ENCODE measurements at regions not wholly inside any gene's neighbourhood (a gene's known extent, or its start where the extent isn't known, plus 50 kb on each side); places are given as distances from the start of the nearest gene placed in this dataset.

DNA sequence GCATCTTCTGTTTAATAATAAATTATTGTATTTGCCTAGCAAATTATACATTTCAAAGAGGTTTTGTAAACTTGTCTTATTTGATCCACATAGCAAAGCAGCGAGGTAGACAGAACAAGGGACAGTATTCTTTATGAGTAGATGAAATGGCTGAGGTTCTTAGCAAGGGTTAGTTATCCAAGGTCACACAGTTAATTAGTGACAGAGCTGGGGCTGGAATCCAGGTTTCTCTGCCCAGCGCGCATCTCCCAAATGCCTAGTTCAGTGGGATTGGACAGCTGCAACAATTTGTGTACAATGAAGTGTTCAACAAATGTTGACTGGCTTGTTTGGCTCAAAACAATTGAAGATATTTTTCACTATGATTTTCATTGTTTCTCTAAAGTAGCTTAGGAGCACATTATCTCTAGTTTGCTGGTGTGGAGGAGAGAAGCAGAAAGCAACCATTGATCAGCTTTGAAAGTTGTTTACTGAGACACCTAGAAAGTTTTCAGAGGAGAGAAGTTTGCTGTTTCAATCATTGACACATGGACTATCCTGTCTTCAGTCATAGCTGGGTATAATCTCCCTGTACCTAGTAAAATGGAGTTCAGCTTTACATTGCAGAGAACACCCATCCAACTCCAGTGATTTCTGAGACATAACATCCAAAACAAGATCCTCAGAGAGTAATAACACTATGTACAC is 270.6 kb downstream of the FAT3 start:
- TF ChIP-seq, protein P1, sequence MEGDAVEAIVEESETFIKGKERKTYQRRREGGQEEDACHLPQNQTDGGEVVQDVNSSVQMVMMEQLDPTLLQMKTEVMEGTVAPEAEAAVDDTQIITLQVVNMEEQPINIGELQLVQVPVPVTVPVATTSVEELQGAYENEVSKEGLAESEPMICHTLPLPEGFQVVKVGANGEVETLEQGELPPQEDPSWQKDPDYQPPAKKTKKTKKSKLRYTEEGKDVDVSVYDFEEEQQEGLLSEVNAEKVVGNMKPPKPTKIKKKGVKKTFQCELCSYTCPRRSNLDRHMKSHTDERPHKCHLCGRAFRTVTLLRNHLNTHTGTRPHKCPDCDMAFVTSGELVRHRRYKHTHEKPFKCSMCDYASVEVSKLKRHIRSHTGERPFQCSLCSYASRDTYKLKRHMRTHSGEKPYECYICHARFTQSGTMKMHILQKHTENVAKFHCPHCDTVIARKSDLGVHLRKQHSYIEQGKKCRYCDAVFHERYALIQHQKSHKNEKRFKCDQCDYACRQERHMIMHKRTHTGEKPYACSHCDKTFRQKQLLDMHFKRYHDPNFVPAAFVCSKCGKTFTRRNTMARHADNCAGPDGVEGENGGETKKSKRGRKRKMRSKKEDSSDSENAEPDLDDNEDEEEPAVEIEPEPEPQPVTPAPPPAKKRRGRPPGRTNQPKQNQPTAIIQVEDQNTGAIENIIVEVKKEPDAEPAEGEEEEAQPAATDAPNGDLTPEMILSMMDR (IDR thresholded peaks at IDR 0.05; ENCODE audit: low read depth, low read length) = no peak
- POLR2A ChIA-PET = no interaction called here
- H3K4me3 ChIP-seq (ENCODE audit: low read depth, low read length) = no peak overlapping the region
- CTCF ChIA-PET = no interaction called here
- no peak overlapping the region for H3K27ac ChIP-seq (ENCODE audit: low read depth, low read length)
- DNase-seq (ENCODE audit: low read depth, low spot score) = no peak
- H3K9me3 ChIP-seq (ENCODE audit: control insufficient read depth, insufficient read depth, low read length) = no peaks in the 10 kb centered on the region
- no peaks in the 10 kb centered on the region for H3K27me3 ChIP-seq (ENCODE audit: control insufficient read depth, insufficient read depth, low read length)

DNA sequence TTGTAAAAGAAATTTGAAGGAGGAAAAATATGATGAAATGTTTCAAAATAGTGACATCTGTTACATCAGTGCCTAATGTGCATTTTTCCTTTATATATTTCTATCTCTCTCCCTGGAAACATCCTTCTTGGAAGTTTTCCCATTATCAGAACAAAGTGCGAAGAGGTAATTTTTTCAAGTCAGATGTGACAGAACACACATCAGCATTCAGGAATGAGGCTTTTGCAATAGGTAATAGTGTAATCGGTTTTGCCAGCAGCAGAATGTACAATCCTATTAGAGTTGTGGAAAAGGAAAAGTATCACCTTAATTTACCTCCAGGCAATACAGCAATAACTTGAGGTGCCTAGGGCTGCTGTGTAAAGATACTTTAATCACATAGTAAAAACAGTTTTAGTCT is 275.8 kb downstream of the FAT3 start:
- Histone ChIP-seq H3K27me3 (ENCODE audit: control insufficient read depth, insufficient read depth, low read length) (no peaks in the 10 kb centered on the region), H3K27ac (ENCODE audit: low read depth, low read length) (no peak overlapping the region), H3K9me3 (ENCODE audit: control insufficient read depth, insufficient read depth, low read length) (no peaks in the 10 kb centered on the region), H3K4me3 (ENCODE audit: low read depth, low read length) (no peak overlapping the region)
- CTCF ChIA-PET = no interaction called here
- no peak for DNase-seq (ENCODE audit: low read depth, low spot score)
- TF ChIP-seq, protein P1 (IDR thresholded peaks at IDR 0.05; ENCODE audit: low read depth, low read length) = no peak
- POLR2A ChIA-PET = no interaction called here

DNA sequence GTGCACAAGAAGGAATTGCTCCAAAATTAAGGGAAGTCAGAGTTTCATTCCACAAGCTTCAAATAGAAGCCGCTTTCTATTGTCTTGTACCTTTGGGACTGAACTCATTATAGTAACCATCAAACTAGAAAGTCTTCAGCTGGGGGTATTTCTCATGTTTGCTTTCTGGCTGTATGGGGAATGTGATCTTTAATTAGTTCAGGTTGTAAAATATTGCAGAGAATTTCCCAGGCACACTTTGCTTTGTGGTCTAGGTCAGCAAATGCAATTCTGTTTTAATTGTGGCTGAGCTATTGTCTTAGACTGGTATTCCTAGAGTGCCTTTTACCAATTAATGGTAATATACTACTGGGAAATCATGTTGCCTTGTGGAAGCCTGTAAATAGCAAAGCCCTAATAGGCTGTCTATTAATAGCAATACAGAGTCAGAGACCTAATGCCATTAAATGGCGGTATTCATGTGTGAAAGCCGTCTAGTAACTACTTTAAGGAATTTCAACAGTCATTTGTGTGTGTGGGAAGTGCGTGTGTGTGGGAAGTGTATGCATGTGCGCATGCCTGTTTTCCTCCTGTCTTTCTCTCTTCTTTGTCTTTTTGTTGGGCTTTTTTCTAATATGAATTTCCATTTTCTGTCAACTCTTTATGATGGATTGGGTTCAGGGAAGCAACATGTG is 276.6 kb downstream of the FAT3 start:
- DNase-seq (ENCODE audit: low read depth, low spot score) = no peak
- H3K27me3 ChIP-seq (ENCODE audit: control insufficient read depth, insufficient read depth, low read length) = no peaks in the 10 kb centered on the region
- TF ChIP-seq, protein P1 (IDR thresholded peaks at IDR 0.05; ENCODE audit: low read depth, low read length) = no peak
- H3K4me3 ChIP-seq (ENCODE audit: low read depth, low read length) = no peak overlapping the region
- POLR2A ChIA-PET = no interaction called here
- no peaks in the 10 kb centered on the region for H3K9me3 ChIP-seq (ENCODE audit: control insufficient read depth, insufficient read depth, low read length)
- CTCF ChIA-PET = no interaction called here
- no peak overlapping the region for H3K27ac ChIP-seq (ENCODE audit: low read depth, low read length)

DNA sequence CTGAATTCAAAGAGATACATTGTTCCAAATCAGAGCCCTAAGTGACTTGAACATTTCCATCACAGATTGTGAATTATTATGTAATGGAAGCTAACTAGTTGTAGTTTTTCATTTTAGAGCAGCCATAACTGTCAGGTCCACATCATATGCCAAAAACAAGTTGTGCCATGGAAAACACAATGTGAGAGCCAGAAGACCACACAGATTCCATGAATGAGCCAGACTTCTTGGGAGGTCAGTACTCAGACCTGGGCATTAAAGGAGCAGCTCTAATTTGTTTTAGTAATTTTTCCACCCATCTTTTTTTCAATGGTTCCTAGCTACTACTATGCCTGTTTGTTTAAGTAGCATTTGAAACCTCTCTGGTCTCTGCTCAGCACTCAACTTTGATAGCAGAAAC is 279.4 kb downstream of the FAT3 start:
- Histone ChIP-seq H3K27ac (ENCODE audit: low read depth, low read length) (no peak overlapping the region), H3K4me3 (ENCODE audit: low read depth, low read length) (no peak overlapping the region), H3K9me3 (ENCODE audit: control insufficient read depth, insufficient read depth, low read length) (no peaks in the 10 kb centered on the region), H3K27me3 (ENCODE audit: control insufficient read depth, insufficient read depth, low read length) (no peaks in the 10 kb centered on the region)
- no peak for DNase-seq (ENCODE audit: low read depth, low spot score)
- POLR2A ChIA-PET = no interaction called here
- CTCF ChIA-PET = no interaction called here
- TF ChIP-seq, protein P1 (IDR thresholded peaks at IDR 0.05; ENCODE audit: low read depth, low read length) = no peak

DNA sequence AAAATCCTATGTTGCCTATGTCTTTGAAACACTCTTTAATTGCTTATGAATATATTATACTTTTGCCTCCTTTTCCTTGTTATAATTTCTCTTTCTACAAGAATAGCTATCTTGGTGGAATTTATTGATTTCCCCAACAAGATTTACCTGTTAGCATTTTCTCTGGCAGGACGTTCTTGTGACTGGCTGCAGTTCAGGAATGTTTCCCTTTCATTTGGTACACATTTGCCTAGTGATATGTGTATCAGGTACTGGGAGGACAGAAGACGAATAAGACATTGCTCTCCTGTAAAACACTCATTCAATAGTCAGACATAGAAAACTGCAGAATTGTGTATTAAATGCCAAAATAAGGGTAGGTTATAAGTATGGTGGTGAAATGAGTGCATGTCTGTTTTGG is 279.9 kb downstream of the FAT3 start:
- ChIA-PET POLR2A (no interaction called here), CTCF (no interaction called here)
- H3K27me3 ChIP-seq (ENCODE audit: control insufficient read depth, insufficient read depth, low read length) = no peaks in the 10 kb centered on the region
- H3K4me3 ChIP-seq (ENCODE audit: low read depth, low read length) = no peak overlapping the region
- no peaks in the 10 kb centered on the region for H3K9me3 ChIP-seq (ENCODE audit: control insufficient read depth, insufficient read depth, low read length)
- no peak overlapping the region for H3K27ac ChIP-seq (ENCODE audit: low read depth, low read length)
- no peak for DNase-seq (ENCODE audit: low read depth, low spot score)
- TF ChIP-seq, protein P1 (IDR thresholded peaks at IDR 0.05; ENCODE audit: low read depth, low read length) = no peak

Data from AG04450 (cell line).